ENCODE measurements at regions not wholly inside any gene's neighbourhood (a gene's known extent, or its start where the extent isn't known, plus 50 kb on each side); places are given as distances from the start of the nearest gene placed in this dataset.

- TF ChIP-seq CTCF (IDR thresholded peaks at IDR 0.05): no peak
- TF ChIP-seq EP300 (IDR thresholded peaks at IDR 0.05): no peak
- TF ChIP-seq POLR2A (IDR thresholded peaks at IDR 0.05): no peak
Measured at GRCh38 chr2:228458364-228458763, 276.9 kb upstream of the SPHKAP start.

Data from sigmoid colon (tissue), 4 donors.